GM19035 (cell line): ENCODE measurements at regions not wholly inside any gene's neighbourhood (a gene's known extent, or its start where the extent isn't known, plus 50 kb on each side); places are given as distances from the start of the nearest gene placed in this dataset.

Experiments used
- ATAC-seq: cut with Tn5 transposase; IDR thresholded peaks from one replicate; pipeline ENCODE4 v1.9.1; 2021; ENCODE audit not compliant: unreplicated experiment

- ATAC-seq = no peak
These were observed 853.7 kb downstream of the GALC start for GRCh38 chr14:87139299-87139698.

DNA sequence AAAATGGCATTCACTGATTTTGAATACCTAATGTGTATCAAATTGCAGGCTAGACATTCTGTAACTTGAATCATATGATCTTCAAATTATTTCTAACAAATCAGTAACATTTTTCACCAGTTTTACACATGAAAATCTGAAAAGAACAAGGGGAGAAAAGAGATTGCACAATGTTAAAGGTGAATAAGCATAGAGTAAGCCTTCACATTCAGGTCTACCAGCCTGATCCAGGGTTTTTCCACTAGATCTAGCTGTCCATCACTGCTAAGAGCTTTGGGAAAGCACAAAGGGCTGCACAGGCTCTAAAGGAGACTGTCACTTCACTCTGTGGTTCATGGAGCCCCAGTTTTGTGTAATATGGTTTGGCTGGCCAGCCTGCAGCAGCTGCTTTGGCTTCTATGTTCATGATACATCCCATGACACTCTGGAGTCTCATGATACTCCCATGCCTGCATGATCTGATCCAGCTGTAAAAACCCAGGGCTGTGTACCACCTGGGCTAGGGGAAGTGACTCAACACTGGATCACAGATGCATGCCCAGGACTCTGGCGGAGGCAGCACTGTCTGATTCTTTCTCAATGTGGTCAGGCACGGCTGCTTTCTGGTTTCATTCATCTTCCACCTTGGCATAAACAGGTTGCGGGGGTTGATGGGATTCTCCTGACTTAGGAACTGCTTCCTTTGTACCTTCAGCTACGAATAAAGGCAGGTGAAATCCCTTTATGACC, 859.7 kb downstream of the GALC start:
- no peak for ATAC-seq

DNA sequence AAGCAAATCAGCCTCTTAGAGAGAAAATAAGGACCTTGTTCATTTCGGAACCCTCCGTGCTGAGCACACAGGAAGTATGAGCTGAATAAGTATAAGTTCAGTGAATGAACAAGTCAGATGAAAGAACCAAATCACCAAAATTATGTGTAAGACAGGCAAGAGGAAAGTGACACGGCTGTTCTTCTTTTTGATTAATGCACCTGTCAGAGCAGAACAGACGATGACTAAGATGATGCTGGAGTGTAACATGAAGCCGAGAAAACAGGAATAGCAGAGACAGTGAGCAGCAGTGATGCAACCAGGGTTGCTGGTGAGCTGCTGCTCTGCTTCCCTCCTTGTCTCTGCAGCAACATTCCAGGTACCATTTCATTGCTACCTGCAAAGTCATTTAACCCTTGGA, 861.1 kb downstream of the GALC start:
- no peak for ATAC-seq

DNA sequence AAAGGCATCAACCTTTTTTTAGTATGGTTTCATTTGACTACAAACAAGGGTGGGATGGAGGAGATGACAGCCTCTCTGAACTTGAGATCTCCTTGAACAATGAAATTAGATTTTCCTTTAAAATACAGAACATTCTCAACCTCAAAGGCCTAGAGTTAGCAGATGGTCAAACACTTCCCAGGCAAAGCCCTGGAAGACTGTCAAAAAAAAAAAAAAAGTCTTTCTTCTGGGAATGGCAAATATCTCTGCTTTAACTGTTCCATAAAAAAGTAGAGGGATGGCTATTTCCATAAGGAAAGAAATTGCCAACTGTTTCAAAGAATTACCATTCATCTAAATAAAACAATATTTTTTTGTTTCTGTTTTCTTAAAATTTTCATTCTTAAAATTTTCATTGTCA, 870.8 kb downstream of the GALC start:
- no peak for ATAC-seq

- no peak for ATAC-seq
These were observed 871.3 kb downstream of the GALC start for GRCh38 chr14:87121716-87122115.

DNA sequence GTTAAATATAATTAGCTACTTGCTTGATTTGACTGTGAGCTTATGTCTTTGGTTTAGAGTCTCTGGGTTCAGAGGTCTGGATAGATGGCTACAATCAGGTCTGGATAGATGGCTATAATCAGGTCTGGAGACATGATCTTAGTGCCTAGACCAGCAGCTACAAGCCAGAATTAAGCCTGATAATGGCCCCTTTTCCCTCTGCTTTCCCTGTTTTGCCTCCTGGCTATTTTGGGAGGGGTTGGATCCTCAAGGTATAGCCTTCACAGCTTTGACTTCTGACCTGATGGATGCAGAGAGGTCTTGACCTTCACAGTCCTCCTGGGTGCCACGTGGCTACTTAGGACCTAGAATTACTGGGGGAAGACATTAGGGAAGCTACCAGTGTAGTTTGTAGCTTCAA, 877.7 kb downstream of the GALC start:
- ATAC-seq = no peak

DNA sequence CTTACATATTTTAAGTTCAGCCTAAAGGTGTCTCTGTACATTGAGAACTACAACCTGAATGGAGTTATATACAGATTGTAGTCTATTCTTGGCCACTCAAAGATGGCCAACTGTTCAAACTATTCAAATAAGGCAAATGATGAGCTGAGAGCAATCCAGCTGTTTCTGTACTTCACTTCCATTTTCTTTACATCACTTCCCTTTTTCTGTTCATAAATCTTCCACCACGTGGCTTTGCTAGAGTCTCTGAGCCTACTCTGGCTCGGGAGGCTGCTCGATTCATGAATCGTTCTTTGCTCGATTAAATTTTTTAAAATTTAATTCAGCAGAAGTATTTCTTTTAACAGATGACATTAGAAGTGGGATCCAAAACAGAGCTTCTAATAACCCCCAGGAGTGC, 879.7 kb downstream of the GALC start:
- no peak for ATAC-seq

- no peak for ATAC-seq
These were observed 881.2 kb downstream of the GALC start for GRCh38 chr14:87111741-87112140.

GRCh38 chr14:87111126-87111525, 881.9 kb downstream of the GALC start:
- ATAC-seq = no peak

GRCh38 chr14:87109271-87109670, 883.7 kb downstream of the GALC start:
- no peak for ATAC-seq

- ATAC-seq = no peak
These were observed 884.3 kb downstream of the GALC start for GRCh38 chr14:87108726-87109125.

DNA sequence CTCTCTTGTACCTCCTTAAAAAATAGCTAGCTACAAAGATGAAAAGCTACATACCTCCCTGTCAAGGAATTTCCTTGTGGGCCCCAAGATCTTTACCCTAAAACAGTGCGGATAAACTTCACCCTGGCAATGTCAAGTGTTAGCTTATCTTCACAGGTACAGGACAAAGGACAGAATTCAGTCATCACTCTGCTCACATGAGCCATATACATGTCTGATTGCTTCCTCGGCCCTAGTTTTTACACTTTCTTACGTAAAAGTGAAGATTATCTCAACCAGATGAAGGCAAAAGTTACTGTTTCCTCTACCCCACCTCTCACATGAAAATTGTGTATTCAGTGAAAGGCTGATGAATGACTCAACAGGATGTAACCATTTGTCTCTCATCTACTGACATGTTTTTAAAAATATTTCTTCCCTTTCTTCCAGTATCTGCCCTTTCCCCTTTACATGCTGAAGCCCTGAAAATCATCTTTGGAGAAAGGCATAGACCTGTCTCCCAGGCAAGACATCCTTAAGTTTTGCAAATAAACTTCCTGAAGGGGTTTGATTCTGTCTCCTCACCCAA, 890.1 kb downstream of the GALC start:
- no peak for ATAC-seq

DNA sequence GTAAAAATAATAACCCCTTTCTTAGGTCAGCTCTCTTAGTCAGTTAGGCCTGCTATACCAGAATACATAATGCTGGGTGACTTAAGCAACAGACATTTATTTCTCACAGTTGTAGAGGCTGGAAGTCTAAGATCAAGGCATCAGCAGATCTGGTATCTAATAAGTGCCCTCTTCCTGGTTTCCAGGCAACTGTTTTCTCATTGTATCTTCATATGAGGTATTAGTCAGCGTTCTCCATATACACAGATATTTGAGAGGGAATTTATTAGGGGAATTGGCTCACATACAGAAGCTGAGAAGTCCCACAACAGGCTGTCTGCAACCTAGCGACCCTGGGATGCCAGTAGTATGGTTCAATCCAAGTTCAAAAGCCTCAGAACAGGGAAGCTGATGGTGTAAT, 896.0 kb downstream of the GALC start:
- no peak for ATAC-seq

- ATAC-seq = no peak
These were observed 898.1 kb downstream of the GALC start for GRCh38 chr14:87094913-87095312.

GRCh38 chr14:87088588-87088987, 904.4 kb downstream of the GALC start:
- ATAC-seq = no peak

- no peak for ATAC-seq
These were observed 905.1 kb downstream of the GALC start for GRCh38 chr14:87087881-87088280.

GRCh38 chr14:87084908-87085307, 908.1 kb downstream of the GALC start:
- ATAC-seq = no peak

GRCh38 chr14:87082917-87083316, 910.1 kb downstream of the GALC start:
- ATAC-seq = no peak

DNA sequence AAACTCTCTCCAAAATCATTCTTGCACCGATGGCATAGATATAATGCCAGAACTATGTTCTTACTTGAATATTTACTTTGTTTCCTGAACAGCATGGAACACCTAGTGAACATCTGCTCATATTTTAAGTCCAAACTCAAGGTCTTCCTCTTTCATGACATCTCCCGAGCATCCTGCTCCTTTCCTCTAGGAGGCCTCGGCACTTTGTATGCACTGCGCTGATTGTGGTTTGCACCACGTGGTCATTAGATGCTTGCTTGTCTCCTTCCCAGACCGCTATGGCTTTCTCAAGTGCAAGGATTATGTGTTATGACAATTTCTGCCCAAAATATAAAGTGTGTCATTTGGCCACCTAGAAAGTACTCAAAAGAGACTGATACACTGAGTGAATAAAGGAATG, 912.0 kb downstream of the GALC start:
- no peak for ATAC-seq

- no peak for ATAC-seq
These were observed 912.8 kb downstream of the GALC start for GRCh38 chr14:87080146-87080545.

DNA sequence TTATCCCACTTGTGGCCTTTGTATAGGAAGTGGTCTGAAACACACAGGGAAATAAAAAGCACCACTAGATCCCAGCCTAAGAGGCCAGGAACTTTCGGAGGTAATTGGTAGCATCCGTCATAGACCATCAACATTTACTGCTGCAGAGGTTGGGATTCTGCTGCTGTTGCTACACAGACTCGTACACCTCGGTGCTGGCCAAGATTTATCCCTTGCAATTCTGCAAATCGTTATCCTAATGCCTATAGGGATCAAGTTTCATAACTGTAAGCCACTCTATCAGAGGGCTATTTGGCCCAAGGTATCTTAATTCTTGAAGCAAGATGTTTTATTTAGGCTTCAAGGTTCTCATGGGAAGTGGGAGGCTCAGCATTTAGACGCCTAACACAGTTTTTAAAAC, 913.6 kb downstream of the GALC start:
- no peak for ATAC-seq

DNA sequence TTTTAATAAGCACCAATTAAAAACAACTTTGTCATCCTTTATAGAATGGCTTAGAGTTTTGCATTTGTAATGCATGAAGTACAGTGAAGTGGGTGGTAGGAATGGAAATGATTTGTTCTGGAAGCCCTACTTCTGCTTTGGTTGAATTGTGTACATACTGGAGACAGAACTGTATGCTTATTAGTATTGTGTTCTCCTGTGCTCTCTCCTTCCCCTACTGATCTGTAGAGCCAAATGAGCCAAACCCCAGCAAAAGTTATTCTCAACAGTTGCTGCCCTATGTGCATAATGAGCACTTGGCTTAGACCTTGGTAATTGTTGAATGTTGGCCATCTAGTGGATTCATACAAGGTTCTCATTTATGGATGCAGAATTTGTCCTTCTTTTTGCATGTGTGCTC, 916.1 kb downstream of the GALC start:
- no peak for ATAC-seq

- ATAC-seq = no peak
These were observed 916.8 kb downstream of the GALC start for GRCh38 chr14:87076146-87076545.
